Fibroblast of lung (primary cell): ENCODE measurements at regions not wholly inside any gene's neighbourhood (a gene's known extent, or its start where the extent isn't known, plus 50 kb on each side); places are given as distances from the start of the nearest gene placed in this dataset.

Experiments
- DNase-seq, 2 donors: peaks; one replicate each; pipeline versions ENCODE4 v3.0.0 to v3.0.0-alpha.2; 2010; ENCODE audit warnings: low read depth in 2 of 2
- H2AFZ ChIP-seq: 2 replicates; pipeline ENCODE4 v1.5.1; 2012; ENCODE audit warnings: low read length, control low read depth, inconsistent platforms
- H3K27ac ChIP-seq: 2 replicates; pipeline ENCODE4 v1.5.1; 2011; ENCODE audit warnings: low read length, control low read depth; ENCODE audit not compliant: insufficient read depth
- H3K27me3 ChIP-seq: 2 replicates; pipeline ENCODE4 v1.5.1; 2011; ENCODE audit warnings: mild to moderate bottlenecking, low read length; ENCODE audit not compliant: control insufficient read depth, insufficient read depth
- H3K36me3 ChIP-seq: 2 replicates; pipeline ENCODE4 v1.5.1; 2011; ENCODE audit warnings: low read length; ENCODE audit not compliant: control insufficient read depth, insufficient read depth
- H3K4me1 ChIP-seq: 2 replicates; pipeline ENCODE4 v1.5.1; 2011; ENCODE audit warnings: low read length; ENCODE audit not compliant: control insufficient read depth, insufficient read depth; ENCODE audit errors: extremely low read depth
- H3K4me2 ChIP-seq: 2 replicates; pipeline ENCODE4 v1.5.1; 2011; ENCODE audit warnings: low read length, control low read depth; ENCODE audit not compliant: insufficient read depth; ENCODE audit errors: extremely low read depth
- H3K4me3 ChIP-seq, 4 experiments: fragments of 200-600 bp in 1 of 4; sonication (generic) in 1 of 4; replicated peaks in 1 of 4; 2 replicates each; pipeline ENCODE4 v1.5.1; 2011 to 2016; ENCODE audit warnings: low read length in 4 of 4, low read depth in 3 of 4, mild to moderate bottlenecking in 3 of 4, control low read depth in 2 of 4, inconsistent platforms in 1 of 4, mixed read lengths in 1 of 4; ENCODE audit not compliant: insufficient read depth in 1 of 4; ENCODE audit errors: control extremely low read depth in 1 of 4
- H3K79me2 ChIP-seq: 2 replicates; pipeline ENCODE4 v1.5.1; 2012; ENCODE audit warnings: mild to moderate bottlenecking, low read length, inconsistent platforms; ENCODE audit not compliant: control insufficient read depth, insufficient read depth
- H3K9ac ChIP-seq: 2 replicates; pipeline ENCODE4 v1.5.1; 2011; ENCODE audit warnings: mild to moderate bottlenecking, low read length, control low read depth; ENCODE audit not compliant: insufficient read depth
- H3K9me3 ChIP-seq: 2 replicates; pipeline ENCODE4 v1.5.1; 2012; ENCODE audit warnings: low read depth, low read length; ENCODE audit not compliant: control insufficient read depth, insufficient read depth
- H4K20me1 ChIP-seq: 2 replicates; pipeline ENCODE4 v1.5.1; 2011; ENCODE audit warnings: low read length; ENCODE audit not compliant: control insufficient read depth, insufficient read depth; ENCODE audit errors: extremely low read depth
- CTCF ChIP-seq, 2 donors: IDR thresholded peaks in 1 of 2; conservative IDR thresholded peaks in 1 of 2; 1 replicate in 1 of 2; 2 replicates in 1 of 2; pipeline ENCODE4 v1.5.1; 2011 to 2012; ENCODE audit warnings: low read length in 2 of 2, control low read depth in 1 of 2, inconsistent platforms in 1 of 2, low read depth in 1 of 2, mild to moderate bottlenecking in 1 of 2
- EZH2 ChIP-seq: IDR thresholded peaks from 2 replicates; pipeline ENCODE4 v1.5.1; 2012; ENCODE audit warnings: low read length, control low read depth, mild to moderate bottlenecking; ENCODE audit errors: missing control alignments

- no peak for TF ChIP-seq EZH2
- TF ChIP-seq CTCF (conservative IDR thresholded peaks at IDR 0.05 in 1 of 2, IDR thresholded peaks at IDR 0.05 in 1 of 2; ENCODE audit: low read depth in 1 of 2, low read length in 2 of 2) = no peak
- no peaks in the 10 kb centered on the region for H4K20me1 ChIP-seq
- no peak for DNase-seq
Observed at GRCh38 chr6:43997345-43997677, 129.9 kb downstream of the MRPL14 start.

GRCh38 chr6:43996618-43997344 lies 130.5 kb downstream of the MRPL14 start:
- Histone ChIP-seq H3K79me2 (no peaks in the 10 kb centered on the region), H3K9ac (no peak overlapping the region), H3K27ac (peak overlapping the region; percentile 70), H3K27me3 (no peaks in the 10 kb centered on the region), H2AFZ (no peak overlapping the region), H3K36me3 (no peaks in the 10 kb centered on the region), H4K20me1 (no peaks in the 10 kb centered on the region), H3K4me1 (peaks cover 15% of the 10 kb centered on the region), H3K4me3 (no peak overlapping the region), H3K4me2 (no peak overlapping the region), H3K9me3 (no peaks in the 10 kb centered on the region)
- no peak for DNase-seq
- TF ChIP-seq EZH2 (no peak), CTCF (conservative IDR thresholded peaks at IDR 0.05 in 1 of 2, IDR thresholded peaks at IDR 0.05 in 1 of 2; ENCODE audit: low read depth in 1 of 2, low read length in 2 of 2) (peak in 1 of 2 donors; percentile 7)

More at GRCh38 chr6:43997345-43997677, 129.9 kb downstream of the MRPL14 start:
- H3K79me2 ChIP-seq = no peaks in the 10 kb centered on the region
- no peak overlapping the region for H2AFZ ChIP-seq
- H3K4me2 ChIP-seq = no peak overlapping the region
- peak overlapping the region; percentile 70 for H3K27ac ChIP-seq
- H3K4me1 ChIP-seq = peaks cover 15% of the 10 kb centered on the region
- H3K9ac ChIP-seq = no peak overlapping the region
- no peaks in the 10 kb centered on the region for H3K9me3 ChIP-seq
- H3K27me3 ChIP-seq = no peaks in the 10 kb centered on the region
- no peaks in the 10 kb centered on the region for H3K36me3 ChIP-seq
- H3K4me3 ChIP-seq = no peak overlapping the region

GRCh38 chr6:43995137-43995536 lies 132.1 kb downstream of the MRPL14 start:
- Histone ChIP-seq H3K4me2 (no peak overlapping the region), H4K20me1 (no peaks in the 10 kb centered on the region), H3K27me3 (no peaks in the 10 kb centered on the region), H3K4me3 (no peak overlapping the region), H3K36me3 (no peaks in the 10 kb centered on the region), H2AFZ (no peak overlapping the region), H3K4me1 (peaks cover 24% of the 10 kb centered on the region), H3K27ac (no peak overlapping the region), H3K9me3 (no peaks in the 10 kb centered on the region), H3K9ac (no peak overlapping the region), H3K79me2 (no peaks in the 10 kb centered on the region)
- no peak for TF ChIP-seq CTCF (conservative IDR thresholded peaks at IDR 0.05 in 1 of 2, IDR thresholded peaks at IDR 0.05 in 1 of 2; ENCODE audit: low read depth in 1 of 2, low read length in 2 of 2)
- no peak for DNase-seq
